Mesothelial cell of epicardium (in vitro differentiated cells): ENCODE measurements at regions not wholly inside any gene's neighbourhood (a gene's known extent, or its start where the extent isn't known, plus 50 kb on each side); places are given as distances from the start of the nearest gene placed in this dataset.

Experiments used
- DNase-seq, 2 experiments: peaks; one replicate each; pipeline ENCODE4 v3.0.0; 2021; ENCODE audit warnings: low spot score in 2 of 2; ENCODE audit not compliant: unreplicated experiment in 2 of 2
- H3K27ac Mint-ChIP-seq: 2 replicates; pipeline ENCODE4 v1.8.0; 2021; ENCODE audit warnings: mixed read lengths
- H3K27me3 Mint-ChIP-seq: 2 replicates; pipeline ENCODE4 v1.8.0; 2021; ENCODE audit warnings: low read depth, mixed read lengths
- H3K36me3 Mint-ChIP-seq: 2 replicates; pipeline ENCODE4 v1.8.0; 2021; ENCODE audit warnings: mixed read lengths
- H3K4me1 Mint-ChIP-seq: 2 replicates; pipeline ENCODE4 v1.8.0; 2021; ENCODE audit warnings: mixed read lengths
- H3K4me3 Mint-ChIP-seq: 2 replicates; pipeline ENCODE4 v1.8.0; 2021; ENCODE audit warnings: mild to moderate bottlenecking, moderate library complexity, mixed read lengths
- H3K9me3 Mint-ChIP-seq: 2 replicates; pipeline ENCODE4 v1.8.0; 2021; ENCODE audit warnings: mixed read lengths
- CTCF ChIP-seq: fragments of 200-600 bp; sonication (generic); IDR thresholded peaks from one replicate; pipeline ENCODE4 v1.5.0; 2021; ENCODE audit warnings: antibody characterized with exemption; ENCODE audit not compliant: unreplicated experiment

GRCh38 chr1:5495596-5496410 lies 496.4 kb downstream of the NPHP4 start:
- Mint-ChIP-seq H3K4me3 (no peak overlapping the region), H3K4me1 (peaks cover 39% of the 10 kb centered on the region), H3K27me3 (peaks cover 27% of the 10 kb centered on the region), H3K36me3 (no peaks in the 10 kb centered on the region), H3K9me3 (peaks cover 4% of the 10 kb centered on the region), H3K27ac (no peak overlapping the region)
- TF ChIP-seq CTCF: no peak
- peak in 1 of 2 experiments; percentile 5 for DNase-seq

- DNase-seq: no peak
- Mint-ChIP-seq H3K4me3 (no peak overlapping the region), H3K36me3 (no peaks in the 10 kb centered on the region), H3K27me3 (peaks cover 24% of the 10 kb centered on the region), H3K27ac (peak overlapping the region; percentile 81), H3K9me3 (peaks cover 4% of the 10 kb centered on the region), H3K4me1 (peaks cover 43% of the 10 kb centered on the region)
- TF ChIP-seq CTCF: no peak
Measured at GRCh38 chr1:5494518-5494917, 497.7 kb downstream of the NPHP4 start.

- Mint-ChIP-seq H3K36me3 (no peaks in the 10 kb centered on the region), H3K9me3 (peaks cover 4% of the 10 kb centered on the region), H3K4me1 (peaks cover 43% of the 10 kb centered on the region), H3K27me3 (peaks cover 24% of the 10 kb centered on the region), H3K27ac (peak overlapping the region; percentile 87), H3K4me3 (no peak overlapping the region)
- TF ChIP-seq CTCF: no peak
- DNase-seq: no peak
Measured at GRCh38 chr1:5493851-5494311, 498.3 kb downstream of the NPHP4 start.

- TF ChIP-seq CTCF: no peak
- H3K27ac Mint-ChIP-seq: peak overlapping the region; percentile 28
- H3K4me1 Mint-ChIP-seq: peaks cover 43% of the 10 kb centered on the region
- peaks cover 4% of the 10 kb centered on the region for H3K9me3 Mint-ChIP-seq
- H3K4me3 Mint-ChIP-seq: no peak overlapping the region
- peaks cover 18% of the 10 kb centered on the region for H3K27me3 Mint-ChIP-seq
- no peak for DNase-seq
- no peaks in the 10 kb centered on the region for H3K36me3 Mint-ChIP-seq
Measured at GRCh38 chr1:5493275-5493674, 498.9 kb downstream of the NPHP4 start.

GRCh38 chr1:5492846-5493245 lies 499.4 kb downstream of the NPHP4 start:
- no peak for DNase-seq
- Mint-ChIP-seq H3K27me3 (peaks cover 14% of the 10 kb centered on the region), H3K4me3 (no peak overlapping the region), H3K4me1 (peaks cover 43% of the 10 kb centered on the region), H3K27ac (no peak overlapping the region), H3K9me3 (peaks cover 4% of the 10 kb centered on the region), H3K36me3 (no peaks in the 10 kb centered on the region)
- no peak for TF ChIP-seq CTCF
